GM04504 (cell line): ENCODE measurements at regions not wholly inside any gene's neighbourhood (a gene's known extent, or its start where the extent isn't known, plus 50 kb on each side); places are given as distances from the start of the nearest gene placed in this dataset.

Experiments used
- DNase-seq: peaks from one replicate; pipeline ENCODE4 v3.0.0-alpha.2; 2012; ENCODE audit warnings: low read depth

DNA sequence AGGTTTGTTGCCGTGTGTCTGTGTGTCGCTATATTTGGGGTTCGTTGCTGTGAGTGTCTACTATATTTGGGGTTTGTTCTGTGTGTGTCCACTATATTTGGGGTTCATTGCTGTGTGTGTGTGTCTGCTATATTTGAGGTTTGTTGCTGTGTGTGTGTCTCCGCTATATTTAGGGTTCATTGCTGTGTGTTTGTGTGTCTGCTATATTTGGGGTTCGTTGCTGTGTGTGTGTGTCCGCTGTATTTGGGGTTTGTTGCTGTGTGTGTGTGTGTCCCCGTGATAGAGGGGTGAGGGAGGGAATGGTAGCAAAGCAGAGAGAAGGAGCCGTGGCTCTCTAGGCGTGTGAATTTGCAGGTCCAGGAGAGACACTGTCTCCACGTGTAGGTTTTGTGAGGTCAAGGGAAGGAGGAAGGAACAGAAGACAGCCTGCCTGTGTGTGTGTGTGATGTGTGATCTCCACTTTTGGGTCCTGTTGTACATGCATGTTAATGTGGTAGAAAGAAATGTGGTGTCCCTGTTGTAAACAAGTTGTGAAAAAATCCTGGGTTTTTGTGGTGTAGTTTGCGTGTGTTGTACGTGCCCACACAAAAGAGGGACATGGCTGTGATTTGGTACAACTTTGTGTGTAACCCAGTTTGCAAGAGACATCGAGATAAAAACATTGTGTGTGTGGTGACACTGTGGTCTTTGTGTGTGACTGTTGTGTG is 56.3 kb upstream of the ECE1 start:
- no peak for DNase-seq

DNA sequence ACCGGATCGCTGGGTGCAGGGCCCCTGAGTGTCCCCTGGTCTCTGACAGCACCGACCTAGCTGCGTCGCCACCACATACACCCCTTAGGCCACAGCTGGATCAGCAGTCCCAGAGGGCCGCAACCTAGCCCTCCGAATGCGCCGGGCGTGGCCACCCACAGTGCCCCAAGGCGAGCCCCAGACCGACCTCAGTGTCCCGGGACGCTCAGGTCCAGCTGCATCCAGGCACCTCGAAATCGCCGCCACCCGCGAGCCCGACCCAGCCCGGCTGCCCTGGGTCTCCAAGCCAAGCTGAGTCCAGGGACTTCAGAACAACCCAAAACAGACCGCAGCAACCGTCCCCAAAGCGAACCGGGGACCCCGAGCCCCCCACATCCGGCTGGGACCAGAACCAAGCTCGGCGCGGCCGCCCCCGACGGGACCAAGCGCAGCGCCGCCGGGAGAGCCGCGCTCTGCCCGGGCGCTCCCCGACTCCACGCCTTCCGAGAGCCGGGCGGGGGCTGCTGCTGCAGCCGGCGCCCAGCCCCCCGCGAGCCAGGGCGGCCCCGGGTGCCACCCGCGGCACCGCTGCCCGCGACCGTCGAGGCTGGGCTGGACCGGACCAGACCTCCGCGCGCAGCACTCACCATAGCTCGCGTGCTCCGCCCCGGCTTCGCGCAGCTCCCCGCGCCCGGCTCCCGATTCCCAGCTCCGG is 54.6 kb upstream of the ECE1 start:
- DNase-seq: no peak

DNA sequence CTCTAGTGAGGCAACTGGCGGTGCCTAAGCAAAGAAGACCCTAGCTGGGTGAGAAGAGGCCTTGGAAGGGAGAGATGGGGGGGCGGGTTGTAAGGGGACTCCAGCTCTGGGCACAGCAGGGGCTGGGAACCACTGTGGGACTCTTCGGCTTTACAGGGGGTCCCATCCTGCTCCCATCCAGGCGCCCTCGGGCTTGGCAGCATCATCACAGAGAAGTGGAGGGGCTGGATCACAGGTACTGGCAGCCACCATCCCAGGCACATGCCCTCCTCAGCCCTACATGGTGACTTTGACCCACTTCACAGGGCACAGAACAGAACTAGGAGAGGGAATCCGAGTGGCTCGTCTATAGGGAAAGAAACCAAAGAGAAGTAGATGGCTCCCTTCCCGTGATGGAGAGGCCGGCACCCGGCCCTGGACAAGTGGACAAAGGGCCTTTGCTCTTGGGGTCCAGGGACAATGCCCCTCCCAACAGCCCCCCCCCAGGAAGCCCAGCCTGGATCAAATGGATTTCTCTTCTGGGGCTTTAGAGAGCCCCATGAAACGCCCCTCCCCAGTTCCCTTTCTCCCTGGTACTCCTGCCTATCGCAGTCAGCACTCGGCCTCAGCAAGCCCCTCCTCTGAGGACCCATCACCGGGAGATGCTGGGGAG is 54.0 kb upstream of the ECE1 start:
- no peak for DNase-seq

DNA sequence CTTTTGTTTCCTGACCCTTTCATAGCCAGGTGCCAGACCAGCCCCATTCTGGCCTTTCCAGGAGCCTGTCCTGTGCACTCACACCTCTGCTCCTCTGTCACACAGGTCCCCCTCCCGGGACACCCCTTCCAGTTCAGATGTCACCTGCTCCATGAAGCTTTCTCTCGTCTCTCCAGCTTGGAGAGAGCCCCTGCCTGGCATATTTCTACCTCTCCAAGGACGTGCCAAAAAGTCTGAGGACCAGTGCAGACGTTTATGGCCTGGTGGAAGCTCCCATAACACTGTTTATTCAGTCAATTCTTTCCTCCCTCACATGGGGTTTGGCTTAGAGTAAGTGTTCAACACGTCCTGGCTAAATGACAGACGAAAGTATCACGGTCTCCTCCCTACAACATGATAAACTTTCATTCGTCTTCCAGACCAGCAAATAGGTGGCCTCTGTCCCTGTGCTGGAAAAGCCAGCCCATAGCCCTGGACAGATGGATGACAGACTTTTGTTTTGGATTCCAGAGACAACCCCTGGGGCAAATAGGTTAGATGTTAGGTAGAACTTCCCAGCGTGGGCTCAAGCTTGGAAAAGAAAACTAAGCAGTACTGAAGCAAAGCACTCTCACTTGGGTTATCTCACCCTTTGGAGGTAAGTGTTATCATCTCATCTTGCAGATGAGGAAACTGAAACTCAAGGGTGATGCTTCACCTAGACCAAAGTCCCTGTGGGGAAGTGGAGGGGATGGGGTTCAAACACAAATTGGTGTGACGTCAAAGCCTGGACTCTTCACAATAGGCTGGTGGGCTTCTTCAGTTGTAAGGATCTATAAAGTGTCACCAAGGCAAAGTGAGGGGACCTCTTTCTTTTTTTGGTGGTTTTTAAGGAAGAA is 52.9 kb upstream of the ECE1 start:
- no peak for DNase-seq

DNA sequence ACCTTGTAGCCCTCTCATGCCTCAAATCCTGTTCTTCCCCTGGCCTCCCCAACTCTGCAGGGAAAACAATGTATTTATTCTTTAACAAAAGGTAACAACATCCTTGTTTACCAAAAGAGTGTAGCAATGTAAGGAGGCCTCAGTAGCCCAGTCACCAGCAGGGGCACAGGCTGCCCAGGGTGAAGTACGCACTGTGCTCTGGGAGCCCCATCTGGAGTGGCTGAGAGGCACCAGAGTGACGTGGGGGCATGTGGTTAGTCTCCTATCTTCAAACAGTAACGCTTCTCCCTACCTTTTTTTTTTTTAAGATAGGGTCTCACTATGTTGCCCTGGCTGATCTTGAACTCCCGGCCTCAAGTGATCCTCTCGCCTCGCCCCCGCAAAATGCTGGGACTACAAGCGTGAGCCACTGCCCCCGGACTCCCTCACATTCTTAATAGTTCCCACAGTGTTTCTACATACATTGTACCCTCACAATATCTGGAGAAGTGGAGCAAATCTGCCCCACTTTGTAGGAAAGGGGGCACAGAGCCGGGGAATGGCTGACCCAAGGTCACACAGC is 51.3 kb upstream of the ECE1 start:
- DNase-seq: no peak

DNA sequence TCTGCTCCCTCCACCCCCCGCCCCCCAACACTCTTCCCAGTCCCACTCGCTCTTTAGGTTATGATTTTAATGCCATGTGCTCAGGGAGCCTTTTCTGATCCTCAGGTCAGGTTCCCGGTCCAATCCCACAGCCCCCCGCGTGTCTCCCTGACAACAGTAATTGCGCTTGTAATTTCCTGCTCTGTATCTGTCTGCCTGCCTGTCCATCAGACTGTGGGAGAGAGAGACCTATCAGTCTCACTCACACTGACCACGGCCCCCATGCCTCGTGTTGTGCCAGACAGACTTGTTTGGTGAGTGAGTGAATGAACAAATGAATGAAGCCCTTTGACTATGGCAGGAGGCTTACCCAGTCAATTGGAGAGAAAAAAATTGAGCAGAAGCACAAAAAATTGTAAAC is 50.8 kb upstream of the ECE1 start:
- no peak for DNase-seq

DNA sequence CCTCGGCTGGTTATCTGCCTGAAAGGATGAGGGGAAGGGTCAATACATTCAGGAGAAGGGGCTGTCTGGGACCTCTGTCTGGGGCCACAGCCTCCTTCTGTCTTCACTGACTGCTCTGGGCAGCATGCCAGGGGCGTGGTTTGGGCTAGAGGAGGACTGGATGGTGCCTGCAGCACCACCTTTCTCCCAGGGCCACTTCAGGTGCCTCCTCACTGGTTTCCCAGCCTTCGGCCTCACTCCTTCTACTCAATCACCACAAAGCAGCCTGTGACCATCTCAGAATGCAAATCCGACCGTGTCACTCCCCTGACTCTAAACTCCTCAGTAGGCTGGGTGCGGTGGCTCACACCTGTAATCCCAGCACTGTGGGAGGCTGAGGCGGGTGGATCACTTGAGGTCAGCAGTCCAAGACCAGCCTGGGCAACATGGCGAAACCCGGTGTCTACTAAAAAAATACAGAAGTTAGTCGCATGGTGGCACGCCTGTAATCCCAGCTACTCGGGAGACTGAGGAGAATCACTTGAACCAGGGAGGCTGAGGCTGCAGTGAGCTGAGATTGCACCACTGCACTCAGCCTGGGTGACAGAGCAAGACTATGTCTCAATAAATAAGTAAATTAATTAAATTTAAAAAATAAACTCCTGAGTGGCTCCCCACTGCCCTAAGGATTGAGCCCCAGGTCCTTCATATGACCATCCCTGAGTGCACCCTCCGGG is 50.1 kb upstream of the ECE1 start:
- DNase-seq: no peak
